ENCODE measurements at regions not wholly inside any gene's neighbourhood (a gene's known extent, or its start where the extent isn't known, plus 50 kb on each side); places are given as distances from the start of the nearest gene placed in this dataset.
"Not testable (repeated sequence)": the region's sequence is repeated elsewhere in the genome, so short reads cannot be mapped to it uniquely, and the experiment has no call there.

DNA sequence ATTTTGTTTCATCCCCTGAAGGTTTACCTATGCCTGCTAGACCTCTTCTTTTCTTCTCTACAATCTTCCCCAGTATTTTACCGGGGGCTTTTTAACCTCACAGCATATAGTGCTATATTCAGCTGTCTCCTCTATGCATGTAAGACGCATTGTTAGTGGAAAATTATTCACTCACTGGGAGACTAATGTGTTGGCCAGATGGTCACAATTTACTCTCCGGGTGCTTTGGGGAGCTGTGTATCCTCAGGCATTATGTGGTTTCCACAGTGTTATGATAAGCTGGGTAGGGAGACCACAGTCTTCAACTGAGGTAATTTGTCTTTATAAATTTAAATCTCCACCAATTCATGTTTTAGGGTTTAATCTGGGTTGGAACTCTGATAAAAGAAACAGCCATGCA is 553.8 kb upstream of the PTCHD4 start:
- Histone ChIP-seq H3K27ac (ENCODE audit: low read depth in 1 of 2, low read length in 2 of 2) (no peak overlapping the region), H3K27me3 (ENCODE audit: control insufficient read depth in 1 of 2, insufficient read depth in 2 of 2, low read length in 1 of 2) (no peaks in the 10 kb centered on the region), H3K9me3 (ENCODE audit: control insufficient read depth, low read length) (no peaks in the 10 kb centered on the region), H3K4me3 (ENCODE audit: low read length in 2 of 2) (no peak overlapping the region), H3K4me1 (ENCODE audit: control insufficient read depth in 1 of 2, insufficient read depth in 2 of 2, low read length in 2 of 2) (no peaks in the 10 kb centered on the region), H3K36me3 (ENCODE audit: control insufficient read depth in 1 of 2, insufficient read depth in 2 of 2, low read length in 1 of 2) (no peaks in the 10 kb centered on the region)
- no peak for DNase-seq
- ATAC-seq (ENCODE audit: low FRiP score) = no peak
- 9 to 17% methylated on average over 3 of the region's 3 CpGs for WGBS, 2 donors
- intact Hi-C loops (cut with DNase I) = no loop called here

DNA sequence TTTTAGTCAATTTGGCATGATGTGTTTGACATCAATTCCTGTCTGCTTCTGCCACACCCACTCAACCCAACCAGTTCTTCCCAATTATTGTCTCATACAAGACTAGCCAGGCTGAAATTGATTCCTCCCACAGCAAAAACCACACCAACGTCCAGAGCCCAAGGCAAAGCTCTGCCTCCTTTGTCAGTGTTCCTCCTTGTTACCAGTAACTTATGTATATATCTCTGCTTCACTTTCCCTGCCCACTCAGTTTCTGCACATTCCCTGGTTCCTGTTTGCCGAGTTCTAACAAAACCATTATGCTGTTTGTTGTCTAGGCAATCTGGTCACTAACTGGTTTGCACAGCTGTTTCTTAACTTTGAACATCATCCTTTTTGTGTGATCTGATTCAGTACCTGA is 547.9 kb upstream of the PTCHD4 start:
- intact Hi-C loops (cut with DNase I) = no loop called here
- no peak for ATAC-seq (ENCODE audit: low FRiP score)

DNA sequence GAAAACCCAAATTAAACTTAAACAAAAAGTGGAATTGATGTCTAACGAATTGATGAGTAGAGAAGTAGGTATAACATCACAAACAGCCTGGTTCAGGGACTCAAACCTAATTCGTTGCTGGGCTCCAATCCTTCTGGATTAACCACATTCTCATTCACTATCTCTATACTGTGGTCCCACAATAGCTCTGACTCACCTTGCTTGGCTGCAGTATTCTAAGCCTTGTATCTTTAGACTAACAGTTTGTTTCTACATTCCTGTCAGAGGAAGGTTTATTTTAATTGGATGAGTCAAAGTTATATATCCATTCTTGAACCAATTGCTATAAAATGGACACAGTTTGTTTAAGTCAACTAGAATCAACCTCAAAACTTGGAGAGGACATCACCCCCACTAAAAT is 530.5 kb upstream of the PTCHD4 start:
- 78 to 84% methylated on average over 2 of the region's 2 CpGs for WGBS, 2 donors
- intact Hi-C loops (cut with DNase I) = no loop called here
- Histone ChIP-seq H3K27me3 (ENCODE audit: control insufficient read depth in 1 of 2, insufficient read depth in 2 of 2, low read length in 1 of 2) (no peaks in the 10 kb centered on the region), H3K36me3 (ENCODE audit: control insufficient read depth in 1 of 2, insufficient read depth in 2 of 2, low read length in 1 of 2) (no peaks in the 10 kb centered on the region), H3K4me3 (ENCODE audit: low read length in 2 of 2) (no peak overlapping the region), H3K27ac (ENCODE audit: low read depth in 1 of 2, low read length in 2 of 2) (no peak overlapping the region), H3K9me3 (ENCODE audit: control insufficient read depth, low read length) (no peaks in the 10 kb centered on the region), H3K4me1 (ENCODE audit: control insufficient read depth in 1 of 2, insufficient read depth in 2 of 2, low read length in 2 of 2) (no peaks in the 10 kb centered on the region)
- no peak for ATAC-seq (ENCODE audit: low FRiP score)
- DNase-seq = no peak

More for the DNA sequence above, 547.9 kb upstream of the PTCHD4 start:
- no peak for DNase-seq
- WGBS, 2 donors = 48 to 53% methylated on average over 2 of the region's 2 CpGs
- H3K36me3 ChIP-seq (ENCODE audit: control insufficient read depth in 1 of 2, insufficient read depth in 2 of 2, low read length in 1 of 2) = no peaks in the 10 kb centered on the region
- no peak overlapping the region for H3K4me3 ChIP-seq (ENCODE audit: low read length in 2 of 2)
- H3K27ac ChIP-seq (ENCODE audit: low read depth in 1 of 2, low read length in 2 of 2) = no peak overlapping the region
- no peaks in the 10 kb centered on the region for H3K4me1 ChIP-seq (ENCODE audit: control insufficient read depth in 1 of 2, insufficient read depth in 2 of 2, low read length in 2 of 2)
- no peaks in the 10 kb centered on the region for H3K9me3 ChIP-seq (ENCODE audit: control insufficient read depth, low read length)
- no peaks in the 10 kb centered on the region for H3K27me3 ChIP-seq (ENCODE audit: control insufficient read depth in 1 of 2, insufficient read depth in 2 of 2, low read length in 1 of 2)

DNA sequence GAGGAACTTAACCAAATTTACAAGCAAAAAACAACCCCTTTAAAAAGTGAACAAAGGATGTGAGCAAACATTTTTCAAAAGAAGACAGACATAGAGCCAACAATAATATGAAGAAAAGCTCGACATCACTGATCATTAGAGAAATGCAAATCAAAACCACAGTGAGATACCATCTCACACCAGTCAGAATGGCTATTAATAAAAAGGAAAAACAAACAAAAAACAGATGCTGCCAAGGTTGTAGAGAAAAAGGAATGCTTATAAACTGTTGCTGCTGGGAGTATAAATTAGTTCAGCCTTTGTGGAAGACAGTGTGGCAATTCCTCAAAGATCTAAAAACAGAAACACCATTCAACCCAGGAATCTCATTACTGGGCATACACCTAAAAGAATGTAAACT is 527.8 kb upstream of the PTCHD4 start:
- H3K27me3 ChIP-seq (ENCODE audit: control insufficient read depth in 1 of 2, insufficient read depth in 2 of 2, low read length in 1 of 2); ATAC-seq (ENCODE audit: low FRiP score); intact Hi-C loops (cut with DNase I); H3K36me3 ChIP-seq (ENCODE audit: control insufficient read depth in 1 of 2, insufficient read depth in 2 of 2, low read length in 1 of 2); H3K4me1 ChIP-seq (ENCODE audit: control insufficient read depth in 1 of 2, insufficient read depth in 2 of 2, low read length in 2 of 2); DNase-seq; H3K4me3 ChIP-seq (ENCODE audit: low read length in 2 of 2); H3K27ac ChIP-seq (ENCODE audit: low read depth in 1 of 2, low read length in 2 of 2); H3K9me3 ChIP-seq (ENCODE audit: control insufficient read depth, low read length): not testable (repeated sequence)
- WGBS, 2 donors = 2 to 4% methylated on average over 1 of the region's 1 CpG

DNA sequence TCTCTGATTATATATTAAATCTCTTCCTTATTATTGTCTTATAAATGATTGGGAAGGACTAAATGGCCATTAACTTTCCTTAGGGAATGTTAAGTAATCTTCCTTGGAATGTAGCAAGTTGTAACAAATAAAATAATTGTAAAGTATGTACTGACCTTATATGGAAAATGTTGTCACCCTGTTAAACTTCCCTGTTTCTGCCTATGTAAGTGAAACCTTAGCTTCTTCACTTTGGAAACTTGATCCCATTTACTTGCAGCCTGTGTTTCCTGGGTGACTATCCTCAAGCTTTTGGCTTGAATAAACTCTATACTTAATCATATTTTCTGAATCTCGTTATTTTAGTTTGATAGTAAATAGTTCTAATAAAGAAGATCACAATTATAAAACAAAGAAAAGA is 519.5 kb upstream of the PTCHD4 start:
- H3K27me3 ChIP-seq (ENCODE audit: control insufficient read depth in 1 of 2, insufficient read depth in 2 of 2, low read length in 1 of 2) = no peaks in the 10 kb centered on the region
- H3K4me1 ChIP-seq (ENCODE audit: control insufficient read depth in 1 of 2, insufficient read depth in 2 of 2, low read length in 2 of 2) = no peaks in the 10 kb centered on the region
- H3K4me3 ChIP-seq (ENCODE audit: low read length in 2 of 2) = no peak overlapping the region
- intact Hi-C loops (cut with DNase I) = no loop called here
- H3K36me3 ChIP-seq (ENCODE audit: control insufficient read depth in 1 of 2, insufficient read depth in 2 of 2, low read length in 1 of 2) = no peaks in the 10 kb centered on the region
- WGBS, 2 donors = 74 to 76% methylated on average over 1 of the region's 1 CpG
- no peak overlapping the region for H3K27ac ChIP-seq (ENCODE audit: low read depth in 1 of 2, low read length in 2 of 2)
- ATAC-seq (ENCODE audit: low FRiP score) (no peak), DNase-seq (no peak)
- no peaks in the 10 kb centered on the region for H3K9me3 ChIP-seq (ENCODE audit: control insufficient read depth, low read length)

DNA sequence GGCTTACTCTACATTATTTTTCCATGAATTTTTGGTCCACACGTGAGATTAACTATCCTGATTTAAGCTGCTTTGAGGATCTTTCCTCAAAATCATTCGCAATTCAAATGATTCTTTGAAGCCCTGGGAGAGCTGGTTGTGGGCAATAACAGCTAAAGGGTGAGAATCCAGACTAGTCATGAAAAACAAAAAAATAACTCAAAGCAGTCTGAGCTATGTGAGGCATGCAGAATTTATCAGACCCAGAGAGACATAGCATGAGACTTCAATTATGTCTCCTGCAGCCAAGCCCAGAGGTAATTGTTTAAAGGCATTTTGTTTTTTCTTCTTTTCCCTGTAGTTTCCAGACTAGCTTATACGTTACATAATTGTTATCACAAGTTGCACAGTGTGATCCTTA is 517.3 kb upstream of the PTCHD4 start:
- no peak overlapping the region for H3K4me3 ChIP-seq (ENCODE audit: low read length in 2 of 2)
- 38 to 39% methylated on average over 3 of the region's 3 CpGs for WGBS, 2 donors
- H3K27me3 ChIP-seq (ENCODE audit: control insufficient read depth in 1 of 2, insufficient read depth in 2 of 2, low read length in 1 of 2) = no peaks in the 10 kb centered on the region
- H3K27ac ChIP-seq (ENCODE audit: low read depth in 1 of 2, low read length in 2 of 2) = no peak overlapping the region
- no peaks in the 10 kb centered on the region for H3K4me1 ChIP-seq (ENCODE audit: control insufficient read depth in 1 of 2, insufficient read depth in 2 of 2, low read length in 2 of 2)
- ATAC-seq (ENCODE audit: low FRiP score) = no peak
- H3K9me3 ChIP-seq (ENCODE audit: control insufficient read depth, low read length) = no peaks in the 10 kb centered on the region
- intact Hi-C loops (cut with DNase I) = no loop called here
- no peaks in the 10 kb centered on the region for H3K36me3 ChIP-seq (ENCODE audit: control insufficient read depth in 1 of 2, insufficient read depth in 2 of 2, low read length in 1 of 2)
- DNase-seq = no peak

DNA sequence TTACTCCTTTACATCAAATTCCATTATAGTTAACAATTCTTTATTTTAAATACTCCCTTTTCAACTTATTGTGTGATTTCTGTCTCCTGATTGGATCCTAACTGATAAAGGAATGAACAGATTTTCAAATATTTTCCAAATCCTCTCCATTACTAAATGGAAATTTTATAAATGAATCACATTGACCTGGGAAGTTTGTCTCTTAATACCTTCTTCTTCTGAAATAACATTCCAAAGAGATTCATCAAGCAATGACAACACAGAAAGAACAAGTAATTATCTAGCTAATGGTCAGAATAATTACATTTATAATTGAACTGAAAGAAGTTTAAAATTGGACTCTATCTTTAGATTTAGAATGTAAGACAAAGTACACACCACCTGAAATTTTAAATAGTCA is 515.4 kb upstream of the PTCHD4 start:
- intact Hi-C loops (cut with DNase I) = no loop called here
- H3K4me3 ChIP-seq (ENCODE audit: low read length in 2 of 2) = no peak overlapping the region
- ATAC-seq (ENCODE audit: low FRiP score) = no peak

DNA sequence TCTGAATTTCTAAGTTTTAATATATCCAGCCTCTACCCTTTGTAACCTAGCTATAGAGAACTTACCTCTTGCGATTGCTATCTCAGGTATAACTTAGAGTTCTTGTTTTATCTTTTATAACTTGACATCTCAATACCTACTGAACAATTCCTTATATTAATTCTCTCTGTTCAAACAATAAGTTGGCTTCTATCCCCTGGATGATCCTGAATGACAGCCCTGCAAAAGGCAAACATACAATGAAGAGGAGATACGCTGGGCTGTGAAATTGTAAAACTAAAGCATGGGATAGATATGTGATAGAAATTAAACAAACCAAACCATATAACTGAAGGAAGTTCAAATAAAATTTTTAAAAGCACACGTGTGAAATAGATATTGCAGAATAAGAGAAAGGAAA is 513.6 kb upstream of the PTCHD4 start:
- DNase-seq (no peak), ATAC-seq (ENCODE audit: low FRiP score) (no peak)
- 66 to 82% methylated on average over 3 of the region's 3 CpGs for WGBS, 2 donors
- H3K4me1 ChIP-seq (ENCODE audit: control insufficient read depth in 1 of 2, insufficient read depth in 2 of 2, low read length in 2 of 2) = no peaks in the 10 kb centered on the region
- H3K27me3 ChIP-seq (ENCODE audit: control insufficient read depth in 1 of 2, insufficient read depth in 2 of 2, low read length in 1 of 2) = no peaks in the 10 kb centered on the region
- no peak overlapping the region for H3K4me3 ChIP-seq (ENCODE audit: low read length in 2 of 2)
- H3K9me3 ChIP-seq (ENCODE audit: control insufficient read depth, low read length) = no peaks in the 10 kb centered on the region
- no peak overlapping the region for H3K27ac ChIP-seq (ENCODE audit: low read depth in 1 of 2, low read length in 2 of 2)
- H3K36me3 ChIP-seq (ENCODE audit: control insufficient read depth in 1 of 2, insufficient read depth in 2 of 2, low read length in 1 of 2) = no peaks in the 10 kb centered on the region
- intact Hi-C loops (cut with DNase I) = no loop called here

More for the DNA sequence above, 515.4 kb upstream of the PTCHD4 start:
- Histone ChIP-seq H3K27me3 (ENCODE audit: control insufficient read depth in 1 of 2, insufficient read depth in 2 of 2, low read length in 1 of 2) (no peaks in the 10 kb centered on the region), H3K9me3 (ENCODE audit: control insufficient read depth, low read length) (no peaks in the 10 kb centered on the region), H3K4me1 (ENCODE audit: control insufficient read depth in 1 of 2, insufficient read depth in 2 of 2, low read length in 2 of 2) (no peaks in the 10 kb centered on the region), H3K36me3 (ENCODE audit: control insufficient read depth in 1 of 2, insufficient read depth in 2 of 2, low read length in 1 of 2) (no peaks in the 10 kb centered on the region), H3K27ac (ENCODE audit: low read depth in 1 of 2, low read length in 2 of 2) (no peak overlapping the region)
- no peak for DNase-seq

DNA sequence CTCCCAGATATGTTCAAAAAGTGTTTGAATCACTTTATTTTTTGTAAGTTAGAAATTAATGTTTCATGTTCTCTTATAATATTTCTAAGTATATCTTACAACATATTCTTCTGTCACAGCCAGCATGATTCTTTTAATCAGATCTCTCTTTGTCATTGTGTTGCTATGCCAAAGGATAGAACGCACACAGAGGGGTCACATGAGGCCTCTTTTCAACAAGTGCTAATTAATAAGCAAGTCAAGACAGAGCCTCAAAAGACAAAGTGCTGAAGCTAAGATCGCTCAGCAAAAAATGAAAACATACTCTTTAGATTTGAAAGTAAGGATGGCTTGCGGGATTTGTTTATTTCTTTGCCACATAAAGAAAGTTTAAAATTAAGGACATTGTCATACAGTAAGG is 508.8 kb upstream of the PTCHD4 start:
- no peaks in the 10 kb centered on the region for H3K4me1 ChIP-seq (ENCODE audit: control insufficient read depth in 1 of 2, insufficient read depth in 2 of 2, low read length in 2 of 2)
- ATAC-seq (ENCODE audit: low FRiP score) (no peak), DNase-seq (no peak)
- intact Hi-C loops (cut with DNase I) = no loop called here
- no peak overlapping the region for H3K4me3 ChIP-seq (ENCODE audit: low read length in 2 of 2)
- 57 to 76% methylated on average over 3 of the region's 3 CpGs for WGBS, 2 donors
- no peak overlapping the region for H3K27ac ChIP-seq (ENCODE audit: low read depth in 1 of 2, low read length in 2 of 2)
- no peaks in the 10 kb centered on the region for H3K36me3 ChIP-seq (ENCODE audit: control insufficient read depth in 1 of 2, insufficient read depth in 2 of 2, low read length in 1 of 2)
- H3K9me3 ChIP-seq (ENCODE audit: control insufficient read depth, low read length) = no peaks in the 10 kb centered on the region
- no peaks in the 10 kb centered on the region for H3K27me3 ChIP-seq (ENCODE audit: control insufficient read depth in 1 of 2, insufficient read depth in 2 of 2, low read length in 1 of 2)
